HL-60 (cell line): ENCODE measurements at regions not wholly inside any gene's neighbourhood (a gene's known extent, or its start where the extent isn't known, plus 50 kb on each side); places are given as distances from the start of the nearest gene placed in this dataset.

Source experiments
- DNase-seq, 2 experiments: peaks; one replicate each; pipeline ENCODE4 v3.0.0-alpha.2; 2010 to 2020; ENCODE audit warnings: low read depth in 1 of 2, low spot score in 1 of 2
- H3K27ac ChIP-seq: fragments of 250-450 bp; sonication (Bioruptor Pico); replicated peaks from 2 replicates; pipeline ENCODE4 v1.5.1; 2020; ENCODE audit warnings: mild to moderate bottlenecking, moderate library complexity
- H3K27me3 ChIP-seq: fragments of 250-450 bp; sonication (Bioruptor Pico); 2 replicates; pipeline ENCODE4 v1.5.1; 2021; ENCODE audit warnings: mild to moderate bottlenecking, moderate library complexity; ENCODE audit not compliant: insufficient read depth, poor library complexity, severe bottlenecking
- H3K4me3 ChIP-seq: replicated peaks from 2 replicates; pipeline ENCODE4 v1.5.1; 2011; ENCODE audit warnings: mild to moderate bottlenecking, control low read depth, low read length; ENCODE audit not compliant: insufficient read depth
- CTCF ChIP-seq: IDR thresholded peaks from one replicate; pipeline ENCODE4 v1.5.1; 2011; ENCODE audit warnings: low read length, control low read depth, inconsistent platforms; ENCODE audit not compliant: insufficient read depth
- GABPA ChIP-seq: IDR thresholded peaks from 2 replicates; pipeline ENCODE4 v1.6.1; 2012; ENCODE audit warnings: low read depth
- POLR2AphosphoS5 ChIP-seq: IDR thresholded peaks from 2 replicates; pipeline ENCODE4 v1.6.1; 2012; ENCODE audit warnings: low read depth
- SPI1 ChIP-seq: IDR thresholded peaks from 2 replicates; pipeline ENCODE4 v1.6.1; 2012; ENCODE audit warnings: low read depth, mild to moderate bottlenecking, borderline replicate concordance
- TF ChIP-seq, protein P1 (sequence below): IDR thresholded peaks from 2 replicates; pipeline ENCODE4 v1.6.1; 2012; ENCODE audit warnings: low read depth; ENCODE audit not compliant: insufficient replicate concordance

DNA sequence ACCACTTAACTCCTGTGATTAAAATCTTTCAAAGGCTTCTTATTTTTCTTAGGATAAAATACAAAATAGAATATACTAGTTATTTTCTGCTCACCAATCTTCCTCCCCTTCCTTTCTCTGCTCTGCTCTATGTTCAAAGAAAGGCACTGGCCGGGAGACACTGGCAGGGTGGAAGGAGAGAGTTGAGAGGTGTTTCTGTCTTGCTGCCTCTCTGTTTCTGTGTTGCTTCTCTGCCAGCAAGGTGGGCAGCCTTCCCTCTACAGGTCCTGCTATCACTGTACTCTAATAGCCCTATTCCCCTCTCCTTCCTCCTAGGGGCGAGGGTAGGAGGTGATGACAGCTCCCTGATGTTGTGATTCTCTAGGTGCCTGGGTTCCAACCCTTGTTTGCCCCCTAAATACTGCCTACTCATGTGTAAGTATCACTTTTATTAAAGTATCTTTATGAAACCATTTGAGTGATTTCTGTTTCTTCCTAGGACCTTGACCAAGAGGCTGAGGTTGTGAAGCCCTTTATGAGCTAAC lies 515.1 kb downstream of the TLE4 start:
- no peaks in the 10 kb centered on the region for H3K27me3 ChIP-seq
- no peak overlapping the region for H3K27ac ChIP-seq
- no peak for DNase-seq
- TF ChIP-seq CTCF (no peak), SPI1 (no peak)
- no peak overlapping the region for H3K4me3 ChIP-seq

GRCh38 chr9:80086386-80086785 lies 514.6 kb downstream of the TLE4 start:
- TF ChIP-seq POLR2AphosphoS5: no peak
- no peak for TF ChIP-seq SPI1
- no peak for TF ChIP-seq GABPA
- TF ChIP-seq CTCF: no peak
- TF ChIP-seq, protein P1, sequence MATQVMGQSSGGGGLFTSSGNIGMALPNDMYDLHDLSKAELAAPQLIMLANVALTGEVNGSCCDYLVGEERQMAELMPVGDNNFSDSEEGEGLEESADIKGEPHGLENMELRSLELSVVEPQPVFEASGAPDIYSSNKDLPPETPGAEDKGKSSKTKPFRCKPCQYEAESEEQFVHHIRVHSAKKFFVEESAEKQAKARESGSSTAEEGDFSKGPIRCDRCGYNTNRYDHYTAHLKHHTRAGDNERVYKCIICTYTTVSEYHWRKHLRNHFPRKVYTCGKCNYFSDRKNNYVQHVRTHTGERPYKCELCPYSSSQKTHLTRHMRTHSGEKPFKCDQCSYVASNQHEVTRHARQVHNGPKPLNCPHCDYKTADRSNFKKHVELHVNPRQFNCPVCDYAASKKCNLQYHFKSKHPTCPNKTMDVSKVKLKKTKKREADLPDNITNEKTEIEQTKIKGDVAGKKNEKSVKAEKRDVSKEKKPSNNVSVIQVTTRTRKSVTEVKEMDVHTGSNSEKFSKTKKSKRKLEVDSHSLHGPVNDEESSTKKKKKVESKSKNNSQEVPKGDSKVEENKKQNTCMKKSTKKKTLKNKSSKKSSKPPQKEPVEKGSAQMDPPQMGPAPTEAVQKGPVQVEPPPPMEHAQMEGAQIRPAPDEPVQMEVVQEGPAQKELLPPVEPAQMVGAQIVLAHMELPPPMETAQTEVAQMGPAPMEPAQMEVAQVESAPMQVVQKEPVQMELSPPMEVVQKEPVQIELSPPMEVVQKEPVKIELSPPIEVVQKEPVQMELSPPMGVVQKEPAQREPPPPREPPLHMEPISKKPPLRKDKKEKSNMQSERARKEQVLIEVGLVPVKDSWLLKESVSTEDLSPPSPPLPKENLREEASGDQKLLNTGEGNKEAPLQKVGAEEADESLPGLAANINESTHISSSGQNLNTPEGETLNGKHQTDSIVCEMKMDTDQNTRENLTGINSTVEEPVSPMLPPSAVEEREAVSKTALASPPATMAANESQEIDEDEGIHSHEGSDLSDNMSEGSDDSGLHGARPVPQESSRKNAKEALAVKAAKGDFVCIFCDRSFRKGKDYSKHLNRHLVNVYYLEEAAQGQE: no peak
- no peak for DNase-seq
- Histone ChIP-seq H3K27ac (no peak overlapping the region), H3K27me3 (no peaks in the 10 kb centered on the region), H3K4me3 (no peak overlapping the region)

DNA sequence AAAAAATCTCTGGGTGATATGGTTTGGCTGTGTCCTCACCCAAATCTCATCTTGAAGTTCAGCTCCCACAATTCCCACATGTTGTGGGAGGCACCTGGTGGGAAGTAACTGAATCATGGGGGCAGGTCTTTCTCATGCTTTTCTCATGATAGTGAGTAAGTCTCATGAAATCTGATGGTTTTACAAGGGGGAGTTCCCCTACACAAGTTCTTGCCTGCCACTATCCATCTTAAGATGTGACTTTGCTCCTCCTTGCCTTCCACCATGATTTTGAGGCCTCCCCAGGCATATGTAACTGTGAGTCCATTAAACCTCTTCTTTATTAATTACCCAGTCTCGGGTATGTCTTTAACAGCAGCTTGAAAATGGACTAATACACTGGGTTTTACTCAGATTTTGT lies 513.9 kb downstream of the TLE4 start:
- H3K4me3 ChIP-seq: no peak overlapping the region
- no peak for DNase-seq
- H3K27me3 ChIP-seq: no peaks in the 10 kb centered on the region
- TF ChIP-seq CTCF: no peak
- TF ChIP-seq POLR2AphosphoS5: no peak
- no peak for TF ChIP-seq SPI1
- TF ChIP-seq GABPA: no peak
- H3K27ac ChIP-seq: no peak overlapping the region

DNA sequence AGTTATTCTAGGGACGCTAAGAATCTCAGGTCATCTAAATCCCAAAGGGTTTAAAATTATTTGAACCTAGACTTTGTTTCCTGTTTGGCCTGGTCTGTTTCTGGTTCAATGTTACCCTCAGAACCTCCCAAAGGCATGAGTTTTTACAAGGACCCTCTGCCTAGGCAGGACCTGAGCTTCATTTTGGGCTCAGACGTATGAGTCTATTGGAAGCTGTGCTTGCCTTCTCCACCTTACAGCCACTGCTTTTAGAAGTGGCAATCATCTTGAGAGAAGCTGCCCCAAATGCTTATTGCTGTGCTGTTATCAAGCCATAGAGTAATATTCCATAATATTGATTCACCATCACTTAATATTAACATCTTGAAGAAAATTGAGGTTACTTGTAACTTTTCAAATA lies 510.4 kb downstream of the TLE4 start:
- Histone ChIP-seq H3K4me3 (no peak overlapping the region), H3K27ac (no peak overlapping the region), H3K27me3 (no peaks in the 10 kb centered on the region)
- DNase-seq: no peak
- TF ChIP-seq SPI1: no peak
- no peak for TF ChIP-seq GABPA
- TF ChIP-seq POLR2AphosphoS5: no peak

- TF ChIP-seq CTCF: no peak
- no peak for TF ChIP-seq POLR2AphosphoS5
- TF ChIP-seq SPI1: no peak
- TF ChIP-seq GABPA: no peak
- TF ChIP-seq, protein P1: no peak
- H3K27ac ChIP-seq: no peak overlapping the region
- no peaks in the 10 kb centered on the region for H3K27me3 ChIP-seq
- H3K4me3 ChIP-seq: no peak overlapping the region
- DNase-seq: no peak
Observed at GRCh38 chr9:80078826-80079225, 507.1 kb downstream of the TLE4 start.
